Effector CD4-positive, alpha-beta T cell (primary cell): ENCODE measurements at regions not wholly inside any gene's neighbourhood (a gene's known extent, or its start where the extent isn't known, plus 50 kb on each side); places are given as distances from the start of the nearest gene placed in this dataset.
A peak's percentile ranks its signal among the peaks of the same experiment; 100 is the strongest.

ENCODE experiments used
- DNase-seq: peaks from one replicate; pipeline ENCODE4 v3.0.0-alpha.2; 2020

DNA sequence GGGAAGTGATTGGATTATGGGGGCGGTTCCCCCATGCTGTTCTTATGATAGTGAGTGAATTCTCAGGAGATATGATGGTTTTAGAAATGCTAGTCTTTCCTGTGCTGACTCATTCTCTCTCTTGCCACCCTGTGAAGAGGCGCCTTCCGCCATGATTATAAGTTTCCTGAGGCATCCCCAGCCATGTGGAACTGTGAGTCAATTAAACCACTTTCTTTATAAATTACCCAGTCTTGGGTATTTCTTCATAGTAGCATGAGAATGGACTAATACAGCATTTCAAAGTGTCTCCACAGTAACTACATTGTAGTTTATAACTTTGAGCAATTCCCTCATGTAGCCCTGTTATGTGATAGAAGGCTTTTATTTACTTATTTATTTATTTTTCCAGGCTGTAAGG lies 128.8 kb upstream of the CHRNA7 start:
- no peak for DNase-seq

DNA sequence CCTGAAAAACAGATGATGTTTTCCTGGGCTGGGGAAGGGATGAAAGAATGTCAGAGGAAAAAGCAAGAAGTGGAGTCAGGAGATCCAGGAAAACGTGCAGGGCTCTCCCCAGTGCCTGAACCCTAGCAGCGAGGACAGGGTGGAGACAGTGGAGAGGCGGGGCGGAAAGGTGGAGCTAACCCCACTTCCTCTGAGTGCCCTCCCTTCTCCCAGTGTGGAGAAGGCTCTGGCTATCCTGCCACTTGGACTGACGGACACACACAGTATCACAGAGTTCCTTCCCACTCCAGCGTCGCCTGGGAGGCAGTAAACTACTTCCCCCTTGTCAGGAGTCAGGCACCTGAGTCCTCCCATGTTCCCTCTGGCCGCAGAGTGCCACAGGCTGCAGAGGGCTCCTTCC lies 125.3 kb upstream of the CHRNA7 start:
- DNase-seq: no peak

DNA sequence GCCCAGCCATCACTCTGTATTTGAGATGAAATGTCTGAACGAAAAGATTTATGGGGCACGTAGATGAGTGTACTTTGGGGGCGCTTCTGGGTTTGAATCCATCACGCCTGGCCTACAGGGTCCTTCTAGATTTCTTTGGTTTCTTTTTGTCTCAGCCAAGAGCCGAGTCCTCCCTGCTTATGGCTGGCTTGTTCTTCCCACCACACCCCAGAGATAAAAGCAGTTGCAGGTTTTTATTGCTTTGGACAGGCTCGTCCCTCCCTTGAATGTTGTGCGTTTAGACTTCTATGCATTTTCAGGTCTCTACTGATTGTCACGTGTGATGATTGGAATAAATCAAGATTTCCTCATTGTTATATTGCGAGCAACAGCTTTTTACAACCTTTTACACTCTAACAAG lies 104.8 kb upstream of the CHRNA7 start:
- no peak for DNase-seq

DNA sequence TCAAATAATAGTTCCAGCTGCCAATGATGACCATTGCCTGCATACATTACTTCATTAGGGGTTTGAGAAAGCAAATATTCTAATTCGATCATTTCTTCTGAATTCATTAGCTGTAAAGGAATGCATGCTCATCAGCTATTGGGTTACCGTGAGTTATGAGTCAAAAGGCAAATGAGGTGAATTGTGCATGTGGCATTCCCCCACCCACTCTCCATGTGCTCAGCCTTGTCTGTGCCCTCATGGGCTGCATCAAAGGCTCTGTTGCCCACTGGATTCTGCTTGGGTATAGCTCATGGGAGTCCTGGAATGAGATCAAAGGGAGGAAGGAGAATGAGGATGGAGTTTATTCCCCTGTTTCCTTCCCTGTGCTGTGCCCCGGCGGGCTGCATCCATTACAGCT lies 99.3 kb upstream of the CHRNA7 start:
- DNase-seq: no peak

DNA sequence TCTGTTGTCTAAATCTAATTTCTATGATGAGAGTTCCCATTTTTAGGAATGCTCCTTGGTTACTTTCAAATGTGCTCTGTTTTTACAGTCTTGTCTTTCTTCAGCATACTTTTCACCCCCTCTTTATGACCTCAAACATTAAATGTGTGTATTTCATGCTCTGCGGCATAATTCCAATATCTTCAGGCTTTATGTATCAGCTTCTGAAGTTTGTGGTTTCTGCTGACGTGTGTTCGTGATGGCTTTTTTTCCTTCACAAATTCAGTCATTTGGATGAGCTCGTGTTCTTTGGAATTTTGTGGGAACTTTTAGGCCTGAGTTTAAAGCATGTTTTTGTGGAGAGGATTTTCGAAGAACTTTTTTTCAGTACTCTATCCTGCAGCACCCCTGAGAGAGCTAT lies 97.7 kb upstream of the CHRNA7 start:
- DNase-seq: no peak

DNA sequence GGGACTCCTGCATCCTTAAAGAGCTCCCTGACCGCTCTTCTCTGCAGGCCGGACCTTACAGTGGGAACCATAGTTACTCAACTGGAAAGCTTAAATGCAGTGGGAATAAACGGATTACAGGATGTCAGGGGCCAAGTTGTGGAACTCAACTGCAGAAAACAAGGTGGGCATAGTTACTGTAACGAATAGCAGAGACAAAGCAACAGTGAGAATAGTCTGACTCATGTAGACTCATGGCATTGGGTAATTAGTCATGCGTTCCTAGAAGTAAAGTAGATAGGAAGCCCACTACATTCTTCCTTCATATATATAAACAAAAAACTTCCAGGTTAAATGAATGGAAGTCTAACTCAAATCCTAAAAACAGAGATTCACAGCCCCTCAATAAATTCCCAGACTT lies 95.5 kb upstream of the CHRNA7 start:
- DNase-seq: no peak

DNA sequence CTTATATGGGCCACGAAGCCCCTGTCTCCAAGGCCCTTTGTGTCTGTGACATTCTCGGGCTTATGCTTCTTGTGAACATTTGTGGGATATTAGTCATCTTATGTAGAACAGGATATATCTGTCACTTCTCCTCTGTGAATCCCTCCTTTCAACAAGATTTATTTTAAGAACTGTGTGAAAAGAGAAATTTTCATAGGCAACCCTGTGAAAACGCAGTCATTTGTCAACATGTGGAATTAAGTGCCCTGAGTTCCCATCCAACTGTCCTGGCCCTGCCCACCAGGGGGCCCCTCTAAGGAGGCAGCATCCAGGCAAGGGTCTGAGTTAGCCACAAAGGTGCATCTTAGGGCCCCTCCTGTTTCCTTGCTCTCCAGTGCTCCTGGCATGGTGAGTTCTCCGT lies 76.8 kb upstream of the CHRNA7 start:
- DNase-seq: no peak

DNA sequence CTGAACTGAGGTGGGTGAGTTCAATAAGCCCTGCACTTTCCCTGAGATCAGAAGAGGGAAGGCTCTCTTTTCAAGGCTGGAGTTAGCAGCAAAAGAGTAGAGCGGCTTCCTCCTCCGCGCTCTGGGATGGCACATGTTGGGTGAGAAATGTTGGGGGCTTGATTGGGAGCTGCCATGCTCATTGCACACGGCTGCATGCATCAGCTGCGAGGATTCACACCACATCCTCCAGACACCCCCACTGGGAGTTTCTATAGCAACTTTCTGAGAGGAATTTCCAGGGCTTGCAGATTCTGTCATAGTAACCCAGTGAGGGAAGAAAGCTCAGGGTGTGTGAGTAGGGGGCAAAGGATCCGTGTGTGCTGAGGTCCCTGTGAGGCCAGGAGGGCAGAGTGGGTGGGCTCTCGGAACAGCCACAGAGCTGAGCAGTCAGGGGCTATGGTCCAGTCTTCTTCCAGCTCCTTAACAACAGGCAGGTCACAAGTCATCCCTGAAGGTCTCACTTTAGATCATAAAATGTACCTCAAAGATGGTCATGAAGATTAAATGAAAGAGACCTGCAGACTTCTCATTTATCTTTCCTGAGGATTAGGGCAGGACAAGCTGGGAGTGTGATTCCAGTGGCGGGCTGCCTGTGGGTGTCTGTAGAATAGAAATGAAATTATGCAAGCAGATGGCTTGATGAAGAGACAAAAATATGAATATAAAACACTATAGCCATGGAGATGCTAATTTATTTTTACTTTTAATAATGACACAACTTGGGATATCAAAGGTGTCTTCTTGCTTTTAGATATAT lies 75.7 kb upstream of the CHRNA7 start:
- DNase-seq: no peak

DNA sequence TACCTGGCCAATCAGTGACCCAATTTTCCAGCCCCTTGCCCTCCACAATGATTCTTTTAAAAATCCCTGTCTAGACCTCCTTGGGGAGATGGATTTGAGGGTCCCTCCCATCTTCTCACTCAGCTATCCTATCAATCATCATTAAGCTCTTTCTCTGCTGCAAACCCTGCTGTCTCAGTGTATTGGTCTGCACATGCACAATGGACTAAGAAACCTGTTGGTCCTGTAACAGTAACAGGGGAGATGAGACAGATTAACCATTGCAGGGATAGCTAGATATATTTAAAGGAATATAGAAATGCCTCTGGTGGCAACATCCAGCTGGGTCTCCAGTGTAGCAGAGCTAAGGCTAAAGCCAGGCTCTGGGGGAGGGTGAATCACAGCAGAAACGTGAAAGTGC lies 74.6 kb upstream of the CHRNA7 start:
- DNase-seq: no peak

DNA sequence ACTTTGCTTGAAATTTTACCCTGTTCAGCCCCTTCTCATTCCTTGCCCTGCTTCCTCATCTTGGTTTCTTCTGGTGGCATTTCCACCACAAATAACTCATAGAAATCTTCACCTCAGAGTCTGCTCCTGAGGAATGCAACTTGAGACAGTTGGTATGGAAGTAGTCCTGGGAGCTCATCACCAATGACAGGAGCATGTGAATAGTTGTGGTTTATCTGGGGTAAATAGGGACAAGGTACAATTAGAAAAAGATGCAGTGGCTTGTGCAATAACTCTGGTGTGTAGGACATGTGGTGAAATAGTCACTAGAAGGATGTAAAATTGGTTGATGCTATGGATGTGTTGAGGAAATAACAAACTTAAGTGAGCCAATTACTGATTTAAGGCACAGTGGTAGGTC lies 72.7 kb upstream of the CHRNA7 start:
- no peak for DNase-seq

DNA sequence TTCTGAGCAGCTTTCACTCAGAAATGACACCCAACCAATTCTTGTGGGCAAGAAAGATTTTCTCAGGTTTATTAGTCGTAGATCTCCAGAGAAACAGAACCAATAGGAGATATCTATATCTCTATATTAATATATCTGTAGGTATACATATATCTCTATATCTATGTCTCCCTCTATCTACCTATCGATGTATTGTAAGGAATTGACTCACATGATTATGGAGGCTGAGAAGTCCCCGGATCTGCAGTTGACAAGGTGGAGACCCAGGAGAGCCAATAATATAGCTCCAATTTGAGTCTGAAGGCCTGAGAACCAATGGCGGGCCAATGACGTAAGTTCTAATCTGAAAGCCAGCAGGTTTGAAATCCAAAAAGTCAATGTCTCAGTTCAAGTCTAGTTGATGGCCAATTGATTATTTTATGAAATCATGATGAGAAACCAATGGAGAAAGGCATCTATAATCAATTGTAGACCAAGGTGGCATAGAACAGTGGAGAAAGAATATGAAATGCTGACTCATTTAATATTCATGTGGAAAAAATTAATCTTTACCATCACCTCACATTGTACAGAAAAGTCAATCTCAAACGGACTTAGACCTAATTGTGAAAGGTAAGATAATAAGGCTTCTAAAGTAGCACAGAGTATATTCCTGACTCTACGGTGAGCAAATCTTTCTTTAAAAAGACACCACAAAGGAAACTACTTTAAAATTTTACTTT lies 65.6 kb upstream of the CHRNA7 start:
- DNase-seq: no peak

DNA sequence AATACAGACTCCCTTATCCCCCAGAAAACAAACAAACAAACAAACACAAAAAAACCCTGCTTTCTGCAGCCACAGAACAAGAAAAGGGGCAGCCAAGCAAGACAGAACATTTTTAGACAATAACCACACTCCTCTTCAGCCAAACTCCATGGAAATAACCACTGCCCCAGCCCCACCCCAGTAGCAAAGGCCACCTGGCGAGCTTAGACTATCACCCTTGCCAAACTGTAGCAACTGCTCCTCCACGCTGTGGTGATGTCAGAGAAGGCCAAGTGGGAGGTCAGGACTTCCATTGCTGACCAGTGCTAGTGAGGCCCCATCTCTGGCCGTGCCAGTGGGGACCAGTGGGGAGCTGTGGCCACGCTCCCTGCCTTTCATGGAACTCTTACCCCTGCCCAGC lies 60.3 kb upstream of the CHRNA7 start:
- DNase-seq: no peak

DNA sequence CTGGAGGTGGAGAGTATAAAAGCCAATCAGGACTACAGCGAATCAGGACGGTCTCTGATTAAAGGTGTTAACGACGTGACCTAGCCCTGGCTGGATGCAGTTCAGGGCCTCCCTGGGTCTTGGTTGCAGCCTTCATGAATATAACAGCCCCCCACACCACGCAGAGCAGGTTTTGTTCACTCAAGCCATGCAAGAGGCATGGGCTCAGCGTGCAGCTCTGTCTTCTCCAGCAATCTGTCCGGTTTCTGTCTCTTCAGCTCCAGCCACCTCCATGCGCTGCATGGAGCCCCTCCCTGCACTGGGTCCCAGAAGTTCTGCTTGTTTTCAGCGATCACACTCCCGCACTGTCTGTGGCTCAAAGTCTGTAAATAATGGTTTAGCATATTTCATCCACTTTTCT lies 57.1 kb upstream of the CHRNA7 start:
- no peak for DNase-seq

DNA sequence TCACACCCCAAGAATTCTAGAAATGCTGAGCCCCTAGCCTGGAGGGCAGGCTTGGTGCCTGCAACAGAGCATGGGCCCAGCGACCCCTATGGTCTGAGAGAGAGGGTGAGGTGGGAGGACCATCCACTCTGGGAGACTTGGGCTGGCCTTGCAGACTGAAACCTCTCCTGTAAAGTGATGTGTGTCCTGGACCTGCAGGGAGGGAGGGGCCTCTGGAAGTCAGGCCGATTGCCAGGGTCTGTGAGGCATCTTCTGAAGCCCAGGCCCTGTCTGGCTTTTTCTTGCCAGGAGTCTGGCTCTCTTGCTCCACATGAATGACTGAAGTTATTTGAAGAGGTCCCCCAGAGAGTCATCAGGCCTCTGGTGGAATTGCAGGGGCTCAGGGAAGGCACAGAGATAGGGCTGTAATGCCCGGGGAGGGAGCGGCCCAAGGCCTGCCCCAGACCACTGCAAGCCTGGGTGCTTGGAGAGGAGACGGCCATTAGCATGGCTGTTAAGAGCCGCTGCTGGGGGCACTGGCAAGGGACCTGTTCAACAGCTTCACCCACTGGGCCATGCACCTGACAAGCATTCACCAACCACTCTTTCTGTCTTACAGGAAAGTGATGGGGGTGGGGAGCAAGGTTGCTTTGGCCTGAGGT lies 56.0 kb upstream of the CHRNA7 start:
- no peak for DNase-seq

DNA sequence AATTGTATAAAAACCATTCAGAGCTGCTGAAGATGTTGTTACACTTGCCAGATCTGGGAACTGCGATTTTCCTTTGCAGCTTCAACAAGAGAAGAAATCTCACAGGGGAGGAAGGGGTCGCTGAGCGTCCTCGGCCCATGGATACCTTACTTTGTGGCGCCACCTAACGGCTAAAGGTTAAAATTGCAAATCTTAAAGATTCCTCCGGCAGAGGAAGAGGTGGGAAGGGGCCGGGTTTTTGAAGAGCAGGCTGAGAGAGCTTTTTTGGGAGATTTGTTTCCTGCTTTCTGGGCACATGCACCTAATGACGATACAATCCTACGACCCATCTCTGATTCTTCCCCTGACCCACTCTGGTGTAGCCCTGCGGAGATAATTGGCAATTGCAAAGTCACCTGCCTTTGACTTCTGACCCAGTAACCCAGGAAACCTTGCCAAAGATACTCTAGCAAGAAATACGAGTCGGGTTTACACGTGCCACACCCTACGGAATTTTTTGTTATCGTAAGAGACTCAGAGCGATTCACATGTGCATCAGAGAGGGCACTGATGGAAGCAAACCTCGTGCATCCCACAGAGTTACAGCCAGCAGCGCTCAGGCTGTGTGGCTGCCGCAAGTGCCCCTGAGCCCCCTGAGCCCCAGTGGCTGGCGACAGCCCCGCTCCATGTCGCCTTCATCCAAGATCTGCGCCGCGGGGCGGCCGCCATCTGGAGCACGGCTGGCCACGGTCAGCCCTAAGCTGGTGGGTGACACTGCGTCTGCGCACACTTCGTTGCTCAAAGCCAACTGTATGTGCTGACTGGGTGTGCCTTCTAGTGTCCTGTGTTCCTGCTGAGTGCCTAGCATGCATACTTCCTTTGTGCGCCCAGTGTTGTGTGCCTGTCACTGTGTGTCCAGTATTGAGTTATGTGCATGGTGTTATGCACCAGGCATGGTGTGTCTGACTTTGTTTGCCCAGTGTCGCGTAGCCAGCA lies 55.2 kb upstream of the CHRNA7 start:
- no peak for DNase-seq

DNA sequence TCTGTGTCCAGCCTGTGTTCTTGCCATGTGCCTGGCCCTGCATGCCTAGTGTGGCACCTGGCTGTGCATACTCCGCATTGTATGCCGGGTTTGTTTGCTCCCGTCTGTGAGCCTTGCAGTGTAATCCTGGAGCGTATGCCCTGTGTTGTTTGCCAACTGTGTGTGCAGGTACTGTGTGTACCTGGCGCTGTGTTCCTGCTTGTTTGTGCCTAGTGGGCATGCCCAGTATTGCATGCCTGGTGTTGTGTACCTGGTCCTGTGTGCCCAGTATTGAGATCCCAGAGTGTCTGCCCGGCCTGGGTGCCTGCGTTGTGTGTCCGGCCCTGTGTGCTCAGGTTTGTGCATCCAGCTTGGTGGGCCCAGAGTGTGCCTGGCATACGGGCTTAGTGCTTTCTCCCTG lies 54.5 kb upstream of the CHRNA7 start:
- DNase-seq: no peak

DNA sequence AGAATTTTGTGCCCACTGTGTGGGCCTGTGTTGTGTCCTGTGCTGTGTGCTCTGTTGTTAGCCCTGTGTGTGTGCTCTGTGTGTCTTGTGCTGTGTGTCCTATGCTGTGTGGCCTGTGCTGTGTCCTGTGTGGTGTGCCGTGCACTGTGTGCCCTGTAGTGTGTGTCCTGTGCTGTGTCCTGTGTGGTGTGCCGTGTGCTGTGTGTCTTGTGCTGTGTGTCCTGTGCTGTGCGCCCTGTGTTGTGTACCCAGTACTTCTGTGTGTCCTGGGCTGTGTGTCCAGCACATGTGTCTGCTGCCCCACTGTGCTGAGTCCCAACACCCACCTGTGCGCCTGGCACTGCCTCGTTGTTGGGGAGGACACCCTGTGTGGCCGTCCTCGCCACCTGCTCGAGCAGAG lies 53.2 kb upstream of the CHRNA7 start:
- no peak for DNase-seq

DNA sequence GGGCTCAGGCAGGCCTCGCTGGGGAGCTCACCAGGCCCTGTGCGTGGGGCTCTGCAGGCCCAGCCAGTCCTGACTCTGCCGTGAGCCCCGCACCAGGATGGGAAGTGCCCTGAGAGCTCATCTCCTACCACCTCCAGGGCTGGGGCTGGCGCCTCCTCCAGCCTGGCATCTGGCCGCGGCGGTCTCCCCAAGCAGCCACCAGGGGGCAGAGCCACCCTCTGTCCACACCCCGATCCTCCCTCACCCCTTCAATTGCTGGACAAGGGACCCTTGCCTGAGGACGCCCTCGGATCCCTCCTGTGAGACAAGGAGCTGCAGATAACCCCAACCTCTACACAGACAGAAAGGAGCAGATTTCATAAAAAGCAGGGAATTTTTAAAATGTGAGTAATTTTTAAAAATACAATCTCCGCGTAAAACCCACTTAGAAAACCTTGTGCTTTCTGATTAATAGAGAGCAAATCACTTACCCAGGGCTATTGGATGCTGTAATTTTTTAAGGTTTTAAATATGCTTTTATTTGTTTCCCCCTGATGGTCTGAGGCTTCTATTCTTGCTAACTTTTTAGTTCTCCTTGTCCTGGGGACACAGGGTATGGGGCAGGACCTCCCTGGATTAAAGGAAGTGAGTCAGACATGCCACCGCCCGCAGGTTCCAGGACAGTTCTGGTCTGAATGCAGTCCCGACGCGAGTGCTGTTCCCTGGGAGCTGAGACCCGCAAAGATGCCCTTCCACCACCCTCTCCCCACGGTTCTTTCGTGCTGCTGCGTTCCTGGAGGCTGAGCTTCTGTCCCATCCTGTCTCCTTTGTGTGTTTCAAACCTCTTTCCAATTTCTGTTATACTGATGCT lies 52.3 kb upstream of the CHRNA7 start:
- peak; percentile 30 for DNase-seq
